DMS 273 treated with DMSO at 0.1 percent for 48 hours (cell line): ENCODE measurements at regions not wholly inside any gene's neighbourhood (a gene's known extent, or its start where the extent isn't known, plus 50 kb on each side); places are given as distances from the start of the nearest gene placed in this dataset.

ENCODE experiments used
- DNase-seq: peaks from one replicate; lab custom pipeline; 2025; lab: John Stamatoyannopoulos, UW

DNA sequence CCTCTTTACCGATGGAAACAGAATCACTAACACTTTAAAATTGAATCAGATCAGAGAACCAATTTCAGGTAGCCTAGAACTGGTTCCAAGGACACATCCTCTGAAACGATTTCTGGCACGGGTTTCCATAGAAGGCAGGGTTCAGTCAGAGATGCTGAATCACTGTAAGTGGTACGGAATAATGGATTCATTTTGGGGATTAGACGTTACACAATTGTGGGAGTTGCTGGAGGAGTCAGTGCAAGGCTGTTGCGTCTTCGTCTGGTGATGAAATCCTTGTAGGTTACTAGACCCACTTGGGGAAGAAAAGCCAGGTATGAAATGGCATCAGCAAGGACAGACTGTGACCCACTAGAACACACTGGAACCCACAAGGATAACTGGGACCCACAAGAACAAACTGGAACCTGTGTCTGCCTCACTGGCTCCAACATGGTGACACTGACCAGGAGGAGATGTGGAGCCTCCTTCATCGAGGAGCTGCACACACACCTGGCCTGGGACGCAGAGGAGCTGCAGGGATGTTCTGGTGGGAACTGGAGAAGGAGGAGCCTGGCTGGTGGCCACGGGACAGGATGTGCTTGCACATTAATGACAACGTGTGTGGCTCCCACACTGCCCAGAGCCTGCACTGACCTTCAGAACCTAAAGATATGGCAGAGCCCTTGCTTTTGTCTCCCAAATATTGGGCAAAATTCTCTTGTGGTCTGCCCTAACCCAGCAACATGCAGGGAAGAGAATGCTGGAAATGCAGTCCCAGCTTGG lies 105.1 kb downstream of the TRAPPC11 start:
- no peak for DNase-seq

DNA sequence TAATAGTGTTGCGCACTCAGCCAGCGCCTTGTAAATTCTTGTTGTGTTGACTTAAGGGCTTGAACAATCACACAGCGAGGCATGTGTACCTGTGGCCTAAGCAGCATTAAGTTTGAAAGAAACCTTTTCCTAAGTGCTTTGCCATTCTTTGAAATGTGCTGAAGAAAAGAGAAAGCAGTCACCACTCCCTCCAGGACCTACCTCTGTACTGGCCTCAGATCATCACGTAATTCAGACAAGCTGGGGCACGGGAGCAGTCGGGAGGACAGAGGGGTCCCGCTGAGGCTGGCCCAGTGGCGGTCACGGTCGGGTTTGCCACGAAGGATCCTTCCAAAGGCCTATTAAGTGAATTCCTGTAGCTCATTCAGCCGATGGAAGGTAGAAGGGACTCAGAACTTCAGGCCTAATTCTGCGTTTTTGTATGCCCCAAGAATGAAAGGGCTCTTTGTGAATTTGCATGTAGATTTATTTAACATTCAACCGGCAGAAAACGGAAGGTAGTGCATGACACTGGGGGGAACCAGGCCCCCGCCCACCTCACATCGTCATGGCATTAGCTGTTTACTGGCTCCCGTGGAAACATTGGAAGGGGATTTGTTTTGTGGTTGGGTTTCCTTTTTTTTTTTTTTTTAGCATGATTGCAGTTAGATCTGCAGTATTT lies 106.3 kb downstream of the TRAPPC11 start:
- DNase-seq: no peak

DNA sequence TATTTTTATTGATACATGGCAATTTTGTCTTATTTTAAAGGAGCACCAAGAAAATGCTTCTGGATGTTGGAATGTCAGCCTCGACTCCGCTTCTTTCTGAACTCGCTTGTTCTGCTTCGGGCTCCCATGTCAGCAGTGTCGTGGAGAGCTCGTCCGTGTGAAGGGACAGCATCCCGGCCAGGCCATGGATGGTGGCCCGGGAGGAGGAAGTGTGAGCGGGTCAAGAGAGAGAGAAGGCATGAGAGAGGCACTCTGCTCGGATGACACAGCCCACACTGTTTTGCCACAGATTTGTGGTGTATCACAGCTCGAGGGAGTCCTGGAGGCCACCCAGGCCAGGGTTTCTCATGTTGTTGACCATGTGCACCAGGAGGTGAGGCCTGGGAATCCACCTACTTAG lies 107.0 kb downstream of the TRAPPC11 start:
- DNase-seq: no peak

DNA sequence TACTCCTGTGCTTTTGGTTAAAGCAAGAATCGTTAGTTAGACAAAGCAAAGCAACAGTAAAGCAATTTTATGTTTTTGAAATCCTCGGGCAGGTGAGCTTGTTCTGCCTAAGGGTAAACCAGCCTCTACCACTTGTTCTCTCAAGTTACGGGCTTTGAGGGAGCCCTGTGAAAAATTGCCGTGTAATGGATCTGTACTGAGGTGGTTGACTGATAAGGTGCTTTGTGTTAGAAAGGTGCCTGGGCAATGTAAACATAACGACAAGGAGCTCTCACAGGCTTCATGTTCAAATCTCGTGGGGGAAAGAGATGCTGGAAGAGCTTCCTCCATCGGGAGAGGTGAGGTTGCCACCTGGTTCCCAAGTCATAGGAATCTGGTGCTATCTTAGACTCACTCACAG lies 111.8 kb downstream of the TRAPPC11 start:
- DNase-seq: no peak

DNA sequence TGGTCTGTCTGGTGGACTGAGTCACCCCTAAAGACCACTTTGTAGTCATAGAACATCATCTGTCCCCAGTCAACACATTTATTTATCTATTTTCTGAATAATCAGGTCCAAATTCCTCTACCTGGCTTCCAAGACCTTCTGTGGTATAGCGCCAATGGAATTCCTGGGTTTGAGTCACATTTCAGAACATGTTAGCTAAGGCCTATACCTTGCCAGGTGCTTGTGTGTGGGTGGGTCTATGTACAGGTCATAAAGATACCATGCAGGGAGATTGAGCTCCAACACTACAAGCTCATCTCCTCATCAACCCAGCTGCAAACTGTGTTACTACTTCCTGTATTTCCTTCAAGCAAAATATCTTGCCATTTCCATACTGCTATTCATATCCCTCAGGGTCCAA lies 113.3 kb downstream of the TRAPPC11 start:
- DNase-seq: no peak

DNA sequence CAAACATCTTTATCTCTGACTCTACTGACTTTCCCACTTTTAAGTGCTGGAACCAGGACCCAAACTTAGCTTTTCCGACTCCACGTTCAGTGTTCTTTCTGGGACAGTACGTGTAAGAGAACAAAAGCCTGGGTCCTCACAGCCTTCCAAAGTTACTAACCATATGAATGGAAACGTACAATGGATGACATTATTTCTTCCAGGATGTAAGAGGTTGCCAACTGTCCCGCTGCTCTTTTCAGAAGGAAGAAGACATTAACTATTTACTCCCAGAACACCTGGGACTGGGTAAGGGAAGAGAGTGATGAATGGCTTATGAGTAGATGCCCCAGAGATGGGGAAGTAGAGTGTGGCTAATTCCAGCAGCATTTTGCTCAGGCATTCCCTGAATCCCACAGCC lies 114.7 kb downstream of the TRAPPC11 start:
- DNase-seq: no peak

- no peak for DNase-seq
Observed at GRCh38 chr4:183783306-183783705, 121.8 kb upstream of the STOX2 start.

- DNase-seq: no peak
Observed at GRCh38 chr4:183783991-183784553, 121.0 kb upstream of the STOX2 start.

DNA sequence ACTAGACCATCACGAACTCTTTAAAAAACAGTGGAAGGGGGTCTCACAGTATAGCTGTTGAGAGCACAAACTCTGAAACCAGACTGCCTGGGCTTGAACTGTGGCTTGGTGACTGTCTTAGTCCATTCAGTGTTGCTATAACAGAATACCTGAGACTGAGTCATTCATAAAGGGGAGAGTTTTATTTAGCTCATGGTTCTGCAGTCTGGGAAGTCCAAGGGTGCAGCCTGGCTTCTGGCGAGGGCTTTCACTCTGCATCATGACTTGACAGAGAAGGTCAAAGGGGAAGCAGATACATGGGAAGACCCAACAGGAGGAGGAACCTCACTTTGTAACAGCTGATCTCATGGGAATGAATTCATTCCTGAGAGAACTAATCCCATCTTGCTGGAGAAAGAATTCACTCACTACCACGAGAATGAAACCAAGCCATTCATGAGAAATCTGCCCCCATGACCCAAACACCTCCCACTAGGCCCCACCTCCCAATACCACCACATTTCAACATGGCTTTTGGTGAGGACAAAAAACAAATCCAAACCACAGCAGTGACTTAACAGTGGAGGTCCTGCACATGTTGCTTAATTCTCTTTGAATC lies 116.7 kb upstream of the STOX2 start:
- no peak for DNase-seq

DNA sequence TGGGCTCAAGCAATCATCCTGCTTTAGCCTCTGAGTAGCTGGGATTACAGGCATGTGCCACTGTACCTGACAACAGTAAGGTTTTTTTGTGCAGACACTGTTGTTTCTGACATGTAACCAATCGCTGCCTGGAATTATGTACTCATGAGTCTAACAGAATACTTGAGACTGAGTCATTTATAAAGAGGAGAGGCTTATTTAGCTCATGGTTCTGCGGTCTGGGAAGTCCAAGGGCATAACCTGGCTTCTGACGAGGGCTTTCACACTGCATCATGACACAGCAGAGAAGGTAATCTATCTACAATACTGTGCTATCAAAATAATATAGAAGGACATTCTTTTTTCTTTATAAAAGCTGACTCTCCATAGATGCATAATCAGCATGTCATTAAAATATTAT lies 115.5 kb upstream of the STOX2 start:
- DNase-seq: no peak

DNA sequence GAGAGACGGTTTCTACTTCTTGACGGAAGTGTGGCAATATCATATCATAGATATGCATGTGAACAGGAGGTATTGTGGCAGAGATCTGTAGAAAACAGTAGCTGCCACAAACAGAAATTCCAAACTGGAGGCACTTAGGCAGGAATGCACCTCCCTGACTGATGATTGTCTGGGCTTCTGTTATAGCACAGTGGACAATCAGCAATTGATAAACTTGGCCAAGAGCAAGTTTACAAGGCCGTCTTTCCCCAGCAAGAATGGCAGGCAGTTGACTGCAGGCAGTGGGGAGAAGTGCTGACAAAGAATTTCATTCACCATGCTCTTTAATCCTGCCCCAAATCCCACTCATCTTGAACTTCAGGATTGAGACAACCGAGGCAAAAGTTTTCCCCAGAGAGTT lies 114.4 kb upstream of the STOX2 start:
- DNase-seq: no peak

DNA sequence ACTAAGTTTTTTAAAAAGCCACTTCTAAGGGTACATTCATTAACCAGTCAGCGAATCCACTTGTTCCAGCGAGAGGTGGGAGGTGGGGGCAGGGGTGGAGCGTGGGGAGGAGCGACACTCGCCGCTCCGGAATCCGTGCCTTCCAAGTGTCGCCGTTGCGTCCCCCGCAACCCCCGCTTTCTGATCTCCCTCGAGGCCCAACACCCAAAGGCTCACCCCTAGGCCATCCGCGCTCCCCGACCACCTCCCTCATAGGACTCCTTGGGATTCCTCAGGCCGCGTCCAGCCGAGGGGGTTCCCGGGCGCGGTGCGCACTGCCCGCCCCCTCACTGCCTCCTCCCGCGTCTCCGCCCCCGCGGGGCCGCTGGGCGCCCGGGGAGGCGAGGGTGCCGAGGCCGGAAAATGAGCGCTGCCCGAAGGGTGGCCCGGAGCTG lies 108.1 kb upstream of the STOX2 start:
- DNase-seq: no peak

DNA sequence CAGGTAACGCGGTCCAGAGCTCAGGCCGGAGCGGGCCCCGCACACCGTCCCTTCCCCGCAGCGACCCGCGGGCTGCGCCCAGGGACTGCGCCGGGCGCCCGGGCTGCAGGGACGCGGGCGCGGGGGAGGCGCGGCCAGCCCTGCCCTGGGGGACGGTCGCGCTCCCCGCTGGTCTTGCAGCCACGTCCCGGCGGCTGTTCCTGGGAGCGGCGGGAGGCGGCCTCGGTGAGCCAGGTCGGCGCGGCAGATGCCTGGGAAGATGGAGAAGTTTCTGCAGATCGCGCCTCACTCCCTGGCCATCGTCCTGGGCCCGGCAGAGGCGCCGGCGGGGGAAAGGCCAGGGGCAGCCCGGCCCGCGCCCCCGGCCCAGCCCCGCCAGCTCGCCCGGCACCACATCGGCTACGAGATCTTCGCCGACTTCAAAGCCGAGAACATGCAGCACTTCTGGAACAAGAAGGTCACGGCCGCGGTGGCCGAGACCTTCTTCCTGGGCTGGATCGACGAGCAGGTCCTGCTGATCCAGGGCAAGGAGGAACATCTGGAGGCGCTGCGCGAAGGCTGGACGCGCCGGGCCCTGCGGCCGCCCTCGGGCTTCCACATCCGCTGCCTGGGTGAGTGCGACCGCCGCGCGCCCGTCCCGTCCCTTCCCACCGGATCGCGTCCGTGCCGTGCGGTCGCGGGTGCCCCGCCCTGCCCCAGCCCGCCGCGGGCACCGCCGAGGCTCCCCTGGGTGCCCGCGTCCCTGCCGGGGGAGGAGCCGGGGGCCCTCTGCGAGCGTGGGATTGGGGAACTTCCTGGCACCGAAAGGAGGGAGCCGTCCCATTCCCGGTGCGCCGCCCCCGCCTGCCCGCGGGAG lies 107.4 kb upstream of the STOX2 start:
- peak; percentile 0 for DNase-seq

DNA sequence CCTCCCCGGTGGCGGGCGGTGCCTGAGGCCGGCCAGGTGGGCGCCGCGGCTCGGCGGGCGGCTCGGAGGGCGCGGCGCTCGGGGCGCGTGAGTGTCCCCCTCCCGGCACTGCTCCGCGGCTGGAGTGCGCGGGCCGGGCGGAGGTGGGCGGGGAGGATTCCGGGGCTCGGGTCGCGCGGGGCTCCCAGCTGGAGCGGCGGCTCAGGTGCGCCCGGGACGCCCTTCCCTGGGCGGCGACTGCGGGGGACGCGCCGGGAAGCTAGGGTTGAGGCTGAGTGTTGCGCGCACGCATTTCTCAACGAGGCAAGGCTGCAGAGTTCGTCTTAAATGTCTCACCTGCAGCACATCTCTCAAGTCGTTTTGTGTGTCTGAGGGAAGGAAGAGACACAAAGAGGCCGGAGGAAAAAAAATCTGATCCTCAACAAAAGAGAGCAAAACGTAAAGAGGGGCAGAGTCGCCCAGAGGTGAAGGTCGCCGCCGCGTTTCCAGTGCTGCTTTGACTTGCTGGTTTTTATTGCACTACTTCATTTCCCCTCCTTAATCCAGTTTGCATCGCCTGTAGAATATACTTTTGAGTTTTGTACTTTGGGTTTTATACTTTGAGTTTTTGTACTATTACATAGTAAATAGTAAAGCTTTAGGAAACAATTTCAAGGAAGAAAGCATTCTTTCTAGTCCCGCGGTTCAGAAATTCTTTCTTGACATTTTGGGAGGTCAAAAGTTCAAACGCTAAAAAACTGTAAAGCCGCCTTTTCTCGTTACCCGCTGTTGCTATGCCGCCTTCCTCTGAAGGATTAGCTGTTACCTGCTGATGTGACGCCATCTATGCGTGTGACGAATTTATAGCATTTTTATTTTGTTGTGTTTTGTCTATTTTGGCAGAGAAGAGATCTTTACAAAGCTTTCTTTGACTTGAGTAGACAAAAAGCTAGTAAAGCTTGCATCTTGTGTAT lies 106.5 kb upstream of the STOX2 start:
- no peak for DNase-seq

DNA sequence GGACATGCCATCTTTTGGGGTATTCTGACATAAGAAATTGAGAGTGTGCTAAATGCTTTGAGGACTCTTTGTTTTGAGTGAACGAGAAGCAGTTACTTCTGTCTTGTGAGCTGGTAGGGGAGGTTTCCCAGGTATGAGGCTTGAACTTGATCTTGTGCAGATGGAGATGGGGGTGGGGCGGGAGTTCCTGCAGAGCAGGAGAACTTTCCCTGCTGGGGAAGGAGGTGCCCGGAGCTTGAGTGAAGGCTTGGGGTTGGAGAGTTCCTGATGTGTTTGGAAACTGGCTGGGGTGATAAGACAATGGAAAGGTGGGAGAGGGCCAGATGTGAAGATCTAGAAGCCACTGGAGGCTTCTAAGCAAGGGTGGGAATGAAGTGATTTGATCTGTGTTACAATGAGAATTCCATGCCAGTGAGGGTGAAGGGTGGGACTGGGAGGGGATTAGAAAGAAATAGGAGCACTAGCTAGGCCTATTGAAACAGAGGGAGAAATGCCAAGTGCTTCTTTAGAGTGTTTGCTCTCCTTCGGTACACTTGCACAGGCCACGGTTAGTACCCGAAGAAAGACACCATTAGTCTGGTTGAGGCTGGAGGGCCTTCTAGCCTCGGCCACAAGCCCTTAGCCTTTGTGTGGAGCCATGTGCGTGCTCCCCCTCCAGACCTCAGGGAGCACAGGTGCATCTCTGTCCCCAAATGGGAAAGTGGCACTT lies 103.5 kb upstream of the STOX2 start:
- DNase-seq: no peak

DNA sequence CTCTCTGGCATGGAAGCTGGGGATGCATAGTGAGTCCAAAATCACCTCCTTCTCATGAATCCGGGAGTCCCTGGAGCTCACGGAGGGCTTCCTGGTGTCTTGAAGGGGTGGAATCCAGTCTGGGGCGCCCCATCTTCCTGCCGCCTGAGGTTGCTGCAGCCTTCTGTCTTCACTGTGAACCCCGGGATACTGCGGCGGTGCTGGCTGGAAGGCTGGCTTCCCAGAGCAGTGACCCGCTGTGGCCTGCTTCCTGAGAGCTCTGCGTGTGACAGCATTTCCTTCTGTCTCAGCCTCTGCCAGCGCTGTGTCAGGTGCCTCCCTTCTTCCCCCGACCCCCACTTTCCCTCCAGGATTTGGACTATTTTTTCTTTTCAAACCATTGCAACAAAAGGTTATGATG lies 98.8 kb upstream of the STOX2 start:
- no peak for DNase-seq

DNA sequence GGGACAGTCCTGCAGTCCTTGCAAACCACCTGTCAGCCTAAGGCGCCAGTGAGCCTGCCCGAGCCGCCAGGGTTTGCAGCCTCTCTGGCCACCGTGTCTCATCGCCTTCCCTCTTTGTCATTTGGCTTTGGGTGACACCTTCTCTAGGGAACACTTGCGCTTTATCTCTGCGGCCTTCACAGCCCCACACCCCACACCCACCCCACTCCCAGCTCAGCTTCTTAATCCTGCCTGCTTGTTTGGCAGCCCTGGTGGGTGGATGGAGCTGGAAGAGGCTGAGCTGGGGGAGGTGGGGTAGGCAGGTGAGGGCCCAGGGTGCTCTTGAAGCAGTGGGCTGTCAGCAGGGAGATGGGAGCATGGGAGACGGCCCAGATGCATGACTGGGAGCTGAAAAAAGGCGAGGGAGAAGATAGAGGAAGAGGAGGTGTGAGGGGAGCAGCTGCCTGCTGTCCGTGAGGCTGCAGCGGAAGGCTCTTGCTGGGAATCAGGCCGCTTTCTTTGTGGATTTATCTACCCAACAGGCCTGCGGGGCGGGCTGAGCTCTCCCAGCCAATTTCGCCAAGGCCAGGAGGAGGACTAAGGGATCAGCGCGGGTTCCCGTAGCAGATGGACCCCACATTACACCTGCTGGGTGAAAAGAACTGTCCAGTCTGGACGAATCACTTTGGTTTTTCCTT lies 97.5 kb upstream of the STOX2 start:
- DNase-seq: no peak

GRCh38 chr4:183808097-183808456 lies 97.0 kb upstream of the STOX2 start:
- DNase-seq: no peak

DNA sequence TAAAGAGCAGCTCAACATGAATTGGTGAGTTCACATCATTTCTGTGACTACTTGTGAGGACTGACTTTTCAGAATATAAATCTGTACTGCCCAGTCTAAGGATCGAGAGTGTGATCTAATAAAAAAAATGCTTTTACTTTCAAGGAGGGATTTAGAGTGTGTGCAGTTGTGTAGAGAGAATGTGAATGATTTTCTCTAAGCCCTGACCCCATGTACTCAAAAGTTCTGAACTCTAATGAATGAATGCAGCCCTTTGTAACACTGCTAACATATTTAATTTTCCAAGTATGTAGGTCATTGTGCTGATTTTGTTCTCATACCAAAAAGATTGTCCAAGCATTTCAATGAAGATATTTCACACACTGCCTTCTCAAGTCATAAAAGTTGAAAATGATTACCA lies 92.5 kb upstream of the STOX2 start:
- no peak for DNase-seq

GRCh38 chr4:183814461-183814860 lies 90.6 kb upstream of the STOX2 start:
- DNase-seq: no peak
